DMS153 (cell line): ENCODE measurements at regions not wholly inside any gene's neighbourhood (a gene's known extent, or its start where the extent isn't known, plus 50 kb on each side); places are given as distances from the start of the nearest gene placed in this dataset.

Source experiments
- DNase-seq: peaks from one replicate; lab custom pipeline; 2025; lab: John Stamatoyannopoulos, UW

GRCh38 chr2:67625178-67625577, 228.0 kb downstream of the ETAA1 start:
- DNase-seq, result no peak

DNA sequence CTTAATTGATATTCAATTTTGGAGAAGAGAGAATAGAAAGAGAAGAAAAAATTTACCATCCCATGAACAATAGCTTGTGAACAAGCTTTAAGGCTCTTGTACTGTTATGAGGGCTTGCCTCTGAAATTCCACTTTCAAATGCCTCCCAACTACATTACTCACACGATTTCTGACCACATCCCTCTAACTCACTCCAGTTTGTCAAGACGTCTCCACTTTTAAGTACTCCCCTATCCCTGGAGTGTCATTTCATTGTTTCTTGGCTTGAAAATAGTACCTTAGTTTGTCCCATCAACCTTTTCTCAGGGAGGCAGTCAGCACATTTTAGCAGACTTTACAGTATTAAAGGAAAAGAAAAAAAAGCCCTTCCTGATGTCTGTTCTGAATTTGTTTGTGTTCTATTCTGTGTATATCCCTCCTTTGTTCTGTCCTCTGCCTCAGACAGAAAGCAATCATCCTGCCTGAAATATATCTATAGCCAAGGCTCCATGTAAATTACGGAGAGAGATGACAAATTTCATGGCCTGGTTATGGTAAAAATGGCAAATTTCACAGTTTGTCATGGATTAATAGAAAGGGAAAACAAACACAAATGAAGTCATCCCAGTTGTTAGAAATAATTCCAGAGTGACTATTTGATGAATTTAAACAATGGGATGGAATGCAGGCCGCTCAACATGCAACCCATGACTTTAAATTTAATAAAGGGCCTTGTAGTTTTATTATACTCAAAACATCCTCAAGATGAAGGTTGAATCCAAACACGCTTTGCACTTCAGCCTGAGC, 228.8 kb downstream of the ETAA1 start:
- DNase-seq, result no peak

- DNase-seq, result no peak
Measured at GRCh38 chr2:67626656-67627055, 229.5 kb downstream of the ETAA1 start.

DNA sequence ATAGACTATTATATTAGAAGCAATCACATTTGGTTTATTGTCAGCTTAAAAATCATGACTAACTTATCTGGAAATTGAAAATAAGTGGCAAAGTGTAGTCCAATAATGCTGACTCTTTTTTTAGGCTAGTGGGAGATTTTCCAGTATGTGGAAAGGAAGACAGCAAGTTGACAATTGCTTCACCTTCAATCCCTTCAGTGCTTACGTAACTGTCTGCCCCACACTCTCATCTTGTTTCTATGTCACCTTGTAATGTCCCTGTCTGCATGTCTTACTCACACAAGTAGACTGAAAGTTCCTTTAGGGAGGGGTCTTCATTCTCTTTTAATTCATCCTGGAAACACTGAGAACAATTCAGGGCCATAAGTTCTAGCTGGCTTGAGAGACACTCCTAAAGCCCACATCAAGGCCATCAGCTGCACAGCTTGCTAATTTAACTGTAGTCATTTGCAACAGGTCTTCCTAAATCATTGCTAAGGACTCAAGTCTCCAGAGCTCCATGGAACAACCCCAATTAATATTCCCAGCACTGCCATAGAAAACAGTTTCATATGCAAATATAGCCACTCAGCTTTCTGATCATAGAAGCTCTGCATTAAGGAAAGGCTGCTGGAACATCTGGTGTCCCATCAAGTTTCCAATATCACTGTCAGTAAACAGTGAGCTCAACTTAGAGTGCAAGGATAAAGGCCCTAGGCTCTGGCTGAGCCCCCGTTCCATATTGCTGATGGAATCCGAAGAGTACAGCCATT, 230.5 kb downstream of the ETAA1 start:
- DNase-seq, result no peak

- DNase-seq, result no peak
Measured at GRCh38 chr2:67628892-67629291, 231.8 kb downstream of the ETAA1 start.

DNA sequence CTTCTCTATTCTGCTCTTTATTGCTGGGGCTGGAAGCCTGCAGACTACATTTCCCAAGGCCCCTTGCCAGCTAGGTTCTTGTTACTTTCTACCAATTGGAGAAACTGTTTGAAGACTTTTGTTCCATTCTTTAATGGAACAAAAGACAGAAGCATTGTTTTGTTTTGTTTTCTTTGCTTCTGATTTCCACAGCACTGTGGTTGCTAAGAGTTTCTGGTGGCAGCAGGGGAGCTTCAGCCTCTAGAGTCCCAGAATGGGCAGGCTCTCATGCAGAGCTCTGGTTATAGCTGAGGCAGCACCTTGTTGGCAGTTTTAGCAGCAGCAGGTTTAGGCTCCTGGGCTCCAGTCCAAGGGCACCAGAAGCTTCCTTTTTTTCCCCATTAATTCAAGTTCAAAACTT, 234.3 kb downstream of the ETAA1 start:
- DNase-seq, result no peak

DNA sequence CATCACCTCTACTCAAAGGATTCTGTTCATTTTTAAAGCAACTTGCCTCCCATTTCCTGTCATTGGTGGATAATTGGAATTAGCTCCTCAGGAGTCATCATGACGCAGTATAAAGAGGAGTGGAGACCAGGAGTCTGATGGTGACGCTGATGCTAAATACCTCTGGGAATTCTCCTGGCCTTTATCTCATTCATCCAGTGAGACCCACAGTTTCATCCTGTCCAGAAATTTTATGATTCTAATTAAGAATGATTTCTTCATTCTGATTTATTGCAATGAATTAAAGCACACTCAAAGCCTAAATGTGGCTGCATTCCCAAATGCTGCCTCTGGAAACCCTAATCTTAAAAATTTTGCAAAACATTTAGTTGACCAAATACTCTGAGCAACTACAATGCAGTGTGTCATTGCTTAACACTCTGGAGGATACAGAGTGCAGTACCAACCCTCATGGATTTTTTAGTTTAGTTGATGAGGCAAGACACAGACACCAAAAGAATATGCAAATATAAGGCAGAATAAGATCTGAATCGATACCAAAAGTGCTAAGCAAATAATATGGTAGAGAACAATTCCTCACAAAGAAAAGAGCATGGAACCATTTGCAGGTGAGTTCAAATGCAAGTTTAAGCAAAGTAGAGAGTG, 236.2 kb downstream of the ETAA1 start:
- DNase-seq, result no peak

GRCh38 chr2:67638146-67638545, 241.0 kb downstream of the ETAA1 start:
- no peak for DNase-seq

DNA sequence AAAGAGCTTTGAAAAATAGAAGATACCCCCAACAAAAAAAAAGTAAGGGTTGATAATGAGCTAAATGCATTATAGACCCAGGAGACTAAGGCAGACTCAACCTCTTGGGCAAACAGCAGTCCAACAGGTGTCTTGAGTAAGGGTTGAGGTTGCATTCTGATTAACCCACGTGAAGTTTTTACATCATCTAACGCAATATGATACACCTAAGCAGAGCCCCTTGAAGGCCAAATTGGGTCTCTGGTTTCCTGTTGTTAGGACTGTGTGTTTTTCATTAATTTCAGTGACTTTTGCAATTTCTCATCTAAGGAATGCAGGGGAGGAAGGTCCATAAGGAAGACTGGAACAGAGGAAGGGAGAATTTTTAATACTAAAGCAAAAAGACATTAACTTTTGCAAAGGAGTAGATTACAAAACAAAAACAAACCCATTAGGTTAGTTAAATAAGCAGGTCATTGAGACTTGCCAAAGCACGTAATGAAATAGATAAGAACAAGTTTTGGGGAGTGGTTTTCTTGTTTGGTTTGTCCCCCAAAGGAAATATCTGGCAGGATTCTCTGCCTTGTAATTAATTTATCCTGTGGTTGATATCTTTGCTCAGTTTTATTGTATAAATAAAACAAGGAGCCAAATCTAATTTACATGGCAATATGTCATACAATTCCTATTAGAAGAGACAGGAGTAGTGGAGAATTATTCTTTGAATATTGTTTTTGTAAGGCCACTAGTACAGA, 244.3 kb downstream of the ETAA1 start:
- DNase-seq, result no peak

- DNase-seq, result no peak
Measured at GRCh38 chr2:67642046-67642382, 244.9 kb downstream of the ETAA1 start.

DNA sequence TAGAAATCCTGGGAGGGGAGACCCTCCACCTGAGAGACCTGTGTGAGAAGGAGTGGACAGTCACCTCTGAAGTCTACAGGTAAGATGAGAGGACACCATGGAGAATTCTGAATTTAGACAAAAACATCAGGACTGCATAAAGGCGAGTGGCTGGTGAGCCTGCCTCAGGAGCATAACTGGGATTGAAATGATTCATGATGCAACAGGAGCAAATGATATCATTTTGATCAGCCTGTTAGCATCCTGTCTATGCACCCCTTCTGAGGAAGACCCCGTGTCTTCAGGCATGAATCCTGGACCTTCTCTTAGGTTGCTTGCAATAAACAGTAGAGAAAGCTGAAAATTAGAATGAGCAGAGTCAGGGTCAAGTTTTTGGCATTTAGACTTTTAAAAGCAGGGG, 245.8 kb downstream of the ETAA1 start:
- no peak for DNase-seq

GRCh38 chr2:67645280-67646138, 248.4 kb downstream of the ETAA1 start:
- DNase-seq, result no peak

- no peak for DNase-seq
Measured at GRCh38 chr2:67646714-67647333, 249.7 kb downstream of the ETAA1 start.

GRCh38 chr2:67649331-67650261, 252.5 kb downstream of the ETAA1 start:
- DNase-seq, result peak; percentile 49

DNA sequence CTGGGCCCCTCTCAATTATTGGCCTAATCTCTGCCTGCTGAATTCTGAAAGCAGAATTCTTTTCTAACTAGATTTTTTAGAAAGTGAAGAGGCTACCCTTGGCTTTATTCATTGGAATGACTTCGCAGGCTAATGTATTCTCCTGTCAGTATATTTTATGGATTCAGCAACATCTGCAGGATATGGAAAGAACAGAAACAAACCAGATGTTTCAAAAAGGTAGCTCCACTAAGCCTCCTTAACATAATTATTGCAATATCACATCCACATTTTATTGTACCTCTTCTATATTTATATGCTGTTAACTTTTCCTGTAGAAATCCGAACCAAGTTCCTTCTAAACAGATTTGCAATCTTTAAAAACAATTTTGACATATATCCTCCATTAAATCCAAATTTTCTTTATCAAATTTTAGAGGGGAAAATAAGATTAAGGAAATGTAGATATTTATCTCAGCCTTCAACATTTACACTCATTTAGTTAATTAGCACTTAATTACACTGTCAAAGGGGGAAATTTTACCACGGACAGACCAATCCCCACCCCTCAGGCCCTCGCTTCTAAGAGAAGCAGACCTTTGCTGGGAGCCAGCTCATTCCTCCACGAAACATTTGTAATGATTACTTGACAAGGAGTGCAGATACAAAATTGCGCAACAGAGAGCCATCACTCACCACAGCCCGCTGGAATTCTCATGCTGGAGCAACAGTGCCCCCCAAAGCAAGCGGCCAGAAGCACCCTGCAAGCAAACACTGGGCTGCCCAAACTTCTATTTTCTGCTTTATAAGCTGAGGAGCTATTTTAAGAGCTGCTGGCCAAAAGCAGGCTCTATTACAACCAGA, 253.4 kb downstream of the ETAA1 start:
- DNase-seq, result no peak

DNA sequence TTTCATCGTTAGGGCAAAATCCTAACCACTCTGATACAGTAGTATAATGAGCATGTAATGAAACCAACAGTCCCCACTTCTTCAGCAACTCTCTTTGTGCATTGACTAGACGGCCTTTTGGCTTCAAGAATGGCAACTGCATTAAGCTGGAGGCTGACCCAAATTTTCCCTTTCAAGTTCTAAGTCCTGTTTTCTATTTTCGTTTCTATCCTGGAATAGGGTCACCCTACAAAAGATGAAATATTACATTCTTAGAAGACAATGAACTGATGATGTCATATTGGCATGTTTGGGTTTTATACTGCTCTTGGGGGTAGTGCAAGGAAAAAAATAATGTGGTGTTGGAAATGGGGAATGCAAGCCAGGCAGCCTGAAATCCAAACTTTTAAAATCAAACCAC, 254.4 kb downstream of the ETAA1 start:
- no peak for DNase-seq

GRCh38 chr2:67652679-67653078, 255.5 kb downstream of the ETAA1 start:
- DNase-seq, result no peak

DNA sequence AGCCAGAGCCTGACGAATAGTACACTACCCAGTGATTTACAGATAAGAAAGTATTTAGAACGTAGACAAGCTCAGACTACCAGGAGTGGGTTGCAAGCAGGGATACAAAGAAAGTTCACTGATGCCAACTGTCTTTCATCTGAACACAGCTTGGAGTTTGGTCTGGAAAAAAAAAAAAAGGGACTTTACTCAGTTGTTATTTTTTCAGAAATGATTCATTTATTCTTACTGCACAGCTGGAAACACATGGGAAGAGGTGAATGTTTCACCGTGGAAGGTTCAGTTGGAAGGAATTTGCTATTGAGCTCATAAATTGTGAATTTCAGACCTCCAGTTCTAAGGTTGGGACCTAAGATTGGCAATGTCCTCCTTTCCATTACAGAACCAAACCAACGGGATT, 259.7 kb downstream of the ETAA1 start:
- no peak for DNase-seq

- DNase-seq, result no peak
Measured at GRCh38 chr2:67658820-67659219, 261.7 kb downstream of the ETAA1 start.
